Mammary epithelial cell (primary cell): ENCODE measurements at regions not wholly inside any gene's neighbourhood (a gene's known extent, or its start where the extent isn't known, plus 50 kb on each side); places are given as distances from the start of the nearest gene placed in this dataset.

Experiments used
- CTCF ChIP-seq, 2 donors: IDR thresholded peaks in 1 of 2; conservative IDR thresholded peaks in 1 of 2; 2 replicates each; pipeline ENCODE4 v1.5.1; 2011 to 2012; ENCODE audit warnings: inconsistent platforms in 2 of 2, low read length in 2 of 2, mild to moderate bottlenecking in 2 of 2, control low read depth in 1 of 2, low read depth in 1 of 2; ENCODE audit not compliant: insufficient read depth in 1 of 2; ENCODE audit errors: extremely low read depth in 1 of 2
- EZH2 ChIP-seq: IDR thresholded peaks from 2 replicates; pipeline ENCODE4 v1.6.1; 2012; ENCODE audit warnings: low read length, inconsistent platforms, borderline replicate concordance

DNA sequence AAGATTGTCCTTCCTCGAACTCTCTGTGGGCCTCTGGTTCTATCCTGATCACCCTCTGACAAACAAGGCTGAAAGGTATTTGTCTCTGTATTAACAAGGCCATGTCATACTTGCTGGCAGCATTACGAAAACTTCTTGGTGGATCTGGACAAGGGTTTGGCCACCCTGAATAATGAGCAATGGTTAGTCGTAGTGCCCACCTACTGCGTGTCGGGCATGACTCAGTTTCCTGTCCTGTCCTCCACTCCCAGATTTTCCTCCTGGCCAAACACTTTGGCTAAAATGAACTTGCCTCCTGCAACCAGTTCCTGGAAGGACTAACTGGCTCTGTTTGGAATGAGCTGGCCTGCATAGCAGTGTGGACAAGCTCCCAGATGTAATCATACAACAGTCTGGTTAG is 198.5 kb upstream of the SMIM21 start:
- TF ChIP-seq CTCF (conservative IDR thresholded peaks at IDR 0.05 in 1 of 2, IDR thresholded peaks at IDR 0.05 in 1 of 2; ENCODE audit: extremely low read depth in 1 of 2, insufficient read depth in 1 of 2, low read depth in 1 of 2, low read length in 2 of 2), result no peak
- TF ChIP-seq EZH2, result no peak
